ENCODE measurements at regions not wholly inside any gene's neighbourhood (a gene's known extent, or its start where the extent isn't known, plus 50 kb on each side); places are given as distances from the start of the nearest gene placed in this dataset.

DNA sequence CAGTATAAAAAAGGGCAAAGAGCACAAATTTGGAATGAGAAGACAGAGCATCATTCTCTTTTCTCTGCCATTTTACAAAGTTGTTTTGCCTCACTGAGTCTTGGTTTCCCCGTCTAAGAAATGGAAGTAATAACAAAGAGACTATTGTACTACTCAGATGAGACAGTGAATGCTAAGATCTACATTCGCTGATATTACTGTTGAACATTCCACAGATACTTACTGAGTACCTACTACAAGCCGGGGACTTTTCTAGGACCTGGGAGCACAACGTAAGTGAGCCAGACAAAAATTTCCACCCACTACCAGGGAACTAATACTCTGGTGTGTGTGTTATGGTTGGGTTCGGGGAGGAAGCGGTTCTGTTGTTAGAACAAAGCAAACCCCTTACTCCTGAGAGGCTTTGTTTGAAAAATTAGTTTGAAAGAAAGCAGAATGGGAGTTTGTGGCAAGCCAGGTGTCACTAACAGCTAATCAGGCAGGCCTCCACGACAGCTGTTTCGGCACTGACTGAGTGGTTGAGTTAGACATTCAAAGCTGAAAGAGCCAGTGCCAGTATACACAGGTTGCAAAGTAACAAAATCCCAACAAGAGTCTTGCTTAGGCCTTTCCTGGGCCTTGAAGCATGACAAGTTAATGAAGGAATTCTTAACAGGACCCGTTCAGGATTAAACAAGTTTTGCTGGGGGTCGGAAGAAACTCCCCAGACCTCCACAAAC, 458.3 kb downstream of the EDEM1 start:
- TF ChIP-seq, protein P1, sequence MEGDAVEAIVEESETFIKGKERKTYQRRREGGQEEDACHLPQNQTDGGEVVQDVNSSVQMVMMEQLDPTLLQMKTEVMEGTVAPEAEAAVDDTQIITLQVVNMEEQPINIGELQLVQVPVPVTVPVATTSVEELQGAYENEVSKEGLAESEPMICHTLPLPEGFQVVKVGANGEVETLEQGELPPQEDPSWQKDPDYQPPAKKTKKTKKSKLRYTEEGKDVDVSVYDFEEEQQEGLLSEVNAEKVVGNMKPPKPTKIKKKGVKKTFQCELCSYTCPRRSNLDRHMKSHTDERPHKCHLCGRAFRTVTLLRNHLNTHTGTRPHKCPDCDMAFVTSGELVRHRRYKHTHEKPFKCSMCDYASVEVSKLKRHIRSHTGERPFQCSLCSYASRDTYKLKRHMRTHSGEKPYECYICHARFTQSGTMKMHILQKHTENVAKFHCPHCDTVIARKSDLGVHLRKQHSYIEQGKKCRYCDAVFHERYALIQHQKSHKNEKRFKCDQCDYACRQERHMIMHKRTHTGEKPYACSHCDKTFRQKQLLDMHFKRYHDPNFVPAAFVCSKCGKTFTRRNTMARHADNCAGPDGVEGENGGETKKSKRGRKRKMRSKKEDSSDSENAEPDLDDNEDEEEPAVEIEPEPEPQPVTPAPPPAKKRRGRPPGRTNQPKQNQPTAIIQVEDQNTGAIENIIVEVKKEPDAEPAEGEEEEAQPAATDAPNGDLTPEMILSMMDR (IDR thresholded peaks at IDR 0.05; ENCODE audit: poor library complexity, severe bottlenecking) = no peak
- TF ChIP-seq POLR2AphosphoS5 (IDR thresholded peaks at IDR 0.05) (no peak), MXI1 (conservative IDR thresholded peaks at IDR 0.05; ENCODE audit: poor library complexity, severe bottlenecking) (no peak)
